ENCODE measurements at regions not wholly inside any gene's neighbourhood (a gene's known extent, or its start where the extent isn't known, plus 50 kb on each side); places are given as distances from the start of the nearest gene placed in this dataset.

DNA sequence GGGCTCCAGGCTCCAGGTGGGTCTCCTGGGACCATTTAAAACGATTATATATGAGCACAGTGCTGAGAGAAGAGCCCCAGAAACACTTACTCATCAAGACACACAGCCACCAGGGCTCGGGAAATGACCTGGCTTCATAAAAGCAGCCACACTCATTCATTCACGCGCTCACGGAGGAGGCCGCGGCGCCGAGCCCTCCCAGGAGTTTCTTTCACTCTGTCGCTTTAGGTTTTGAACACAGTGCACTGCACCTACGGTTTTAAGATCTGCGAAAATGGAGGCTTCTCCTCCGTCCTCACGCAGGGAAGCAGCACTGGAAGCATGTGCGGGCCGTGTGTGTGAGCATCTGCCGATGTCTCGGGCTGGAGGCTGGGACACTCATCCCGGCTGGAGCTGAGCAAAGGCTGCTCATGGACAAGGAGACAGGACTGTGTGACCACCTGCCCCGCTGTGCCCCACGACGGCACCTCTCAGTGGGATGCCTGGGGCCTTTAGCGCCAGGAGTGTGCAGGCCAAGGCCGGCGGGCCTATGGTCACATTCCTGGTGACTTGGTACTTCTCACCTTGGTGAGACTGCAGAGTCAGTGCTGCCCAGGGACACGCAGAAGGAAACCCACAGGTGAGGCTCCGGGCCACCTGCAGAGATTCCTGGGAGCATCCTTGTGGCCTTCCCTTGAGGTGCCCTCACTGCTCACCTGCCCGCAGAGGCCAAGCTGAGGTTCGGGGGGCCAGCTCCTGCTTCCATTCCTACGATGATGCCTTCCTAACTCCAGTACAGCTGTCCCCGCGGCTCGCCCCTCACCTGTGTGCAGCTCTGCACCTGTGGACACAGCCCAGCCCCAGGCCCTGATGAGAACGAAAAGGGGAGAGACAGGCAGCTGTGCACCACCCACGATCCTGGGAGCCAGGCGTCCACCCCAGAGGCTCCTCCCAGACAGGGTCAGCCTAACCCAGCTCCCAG is 872.0 kb downstream of the BRD1 start:
- no peak for DNase-seq (ENCODE audit: low spot score)

GRCh38 chr22:48954781-48955311 is 872.8 kb downstream of the BRD1 start:
- DNase-seq (ENCODE audit: low spot score): no peak

GRCh38 chr22:48953830-48954229 is 873.8 kb downstream of the BRD1 start:
- no peak for DNase-seq (ENCODE audit: low spot score)

- no peak for DNase-seq (ENCODE audit: low spot score)
Observed at GRCh38 chr22:48953103-48953720, 874.5 kb downstream of the BRD1 start.

GRCh38 chr22:48952256-48953102 is 875.2 kb downstream of the BRD1 start:
- DNase-seq (ENCODE audit: low spot score): no peak

GRCh38 chr22:48951836-48952235 is 875.8 kb downstream of the BRD1 start:
- no peak for DNase-seq (ENCODE audit: low spot score)

- no peak for DNase-seq (ENCODE audit: low spot score)
Observed at GRCh38 chr22:48950151-48950915, 877.3 kb downstream of the BRD1 start.

DNA sequence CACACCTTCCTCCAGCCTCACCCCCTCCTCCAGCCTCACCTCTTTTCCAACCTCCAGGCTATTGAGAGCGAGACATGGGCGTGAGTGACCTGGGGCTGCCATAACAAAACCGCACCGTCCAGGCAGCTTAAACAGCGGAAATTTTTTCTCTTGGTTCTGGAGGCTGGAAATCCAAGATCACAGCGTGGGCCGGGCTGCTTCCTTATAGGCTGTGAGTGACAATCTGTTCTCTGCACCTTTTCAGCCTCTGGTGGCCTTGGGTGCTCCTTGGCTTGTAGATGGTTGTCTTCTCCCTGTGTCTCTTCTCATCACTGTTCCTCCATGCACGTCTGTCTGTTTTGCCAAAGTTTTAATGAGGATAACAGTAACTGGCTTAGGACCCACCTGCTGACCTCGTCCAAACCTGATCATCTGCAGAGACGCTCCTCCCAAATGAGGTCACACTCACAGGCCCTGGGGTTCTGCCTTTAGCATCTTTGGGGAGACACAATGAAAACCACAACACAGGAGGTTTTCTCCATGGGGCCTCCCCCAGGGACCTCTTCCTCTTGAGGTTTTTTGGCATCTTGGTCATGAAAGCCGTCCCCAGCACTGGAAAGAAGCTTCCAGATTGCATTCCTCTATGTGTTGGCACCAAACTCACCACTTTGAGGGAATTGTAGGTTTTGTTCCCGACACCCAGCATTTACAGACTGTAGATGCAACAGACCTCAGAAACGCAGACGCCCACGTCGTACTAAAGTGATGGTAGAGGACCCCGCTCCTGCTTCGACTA is 878.1 kb downstream of the BRD1 start:
- DNase-seq (ENCODE audit: low spot score): no peak

DNA sequence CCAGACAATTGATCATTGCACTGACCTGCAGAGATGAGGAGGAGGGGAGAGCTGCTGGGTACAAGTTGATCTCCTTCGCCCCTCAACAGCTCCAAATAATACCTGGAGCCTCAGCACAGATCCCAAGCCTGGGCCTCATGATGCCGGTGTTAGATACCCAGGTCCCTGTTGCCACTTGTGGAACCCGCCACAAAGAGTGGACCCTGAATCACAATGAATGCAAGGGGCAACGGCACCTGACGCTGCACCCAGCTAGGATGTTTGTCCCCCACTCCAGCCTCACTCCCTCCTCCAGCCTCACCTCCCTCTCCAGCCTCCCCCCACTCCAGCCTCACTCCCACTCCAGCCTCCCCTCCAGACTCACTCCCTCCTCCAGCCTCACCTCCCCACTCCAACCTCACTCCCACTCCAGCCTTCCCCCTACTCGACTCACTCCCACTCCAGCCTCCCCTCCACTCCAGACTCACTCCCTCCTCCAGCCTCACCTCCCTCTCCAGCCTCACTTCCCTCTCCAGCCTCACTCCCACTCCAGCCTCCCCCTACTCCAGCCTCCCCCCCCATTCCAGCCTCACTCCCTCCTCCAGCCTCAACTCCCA is 879.0 kb downstream of the BRD1 start:
- no peak for DNase-seq (ENCODE audit: low spot score)

DNA sequence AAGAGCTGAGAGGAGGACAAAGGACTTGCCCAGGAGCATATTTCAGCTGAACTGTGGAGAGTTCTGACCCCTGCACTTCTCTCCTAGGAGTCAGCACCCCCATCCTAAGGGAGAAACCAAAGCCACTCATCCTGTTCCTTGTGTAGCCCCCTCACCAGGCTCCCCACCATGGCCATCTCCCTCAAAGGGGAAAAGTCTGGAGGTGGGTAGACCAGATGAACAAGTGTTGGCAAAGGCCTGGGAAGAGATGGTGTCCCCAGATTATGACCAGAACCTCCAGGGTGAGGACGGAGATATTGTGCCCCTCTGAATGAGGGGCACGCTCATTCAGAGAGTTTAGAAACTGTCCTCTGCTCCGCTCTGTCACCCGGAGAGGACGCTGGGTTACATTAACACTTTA is 880.0 kb downstream of the BRD1 start:
- no peak for DNase-seq (ENCODE audit: low spot score)

DNA sequence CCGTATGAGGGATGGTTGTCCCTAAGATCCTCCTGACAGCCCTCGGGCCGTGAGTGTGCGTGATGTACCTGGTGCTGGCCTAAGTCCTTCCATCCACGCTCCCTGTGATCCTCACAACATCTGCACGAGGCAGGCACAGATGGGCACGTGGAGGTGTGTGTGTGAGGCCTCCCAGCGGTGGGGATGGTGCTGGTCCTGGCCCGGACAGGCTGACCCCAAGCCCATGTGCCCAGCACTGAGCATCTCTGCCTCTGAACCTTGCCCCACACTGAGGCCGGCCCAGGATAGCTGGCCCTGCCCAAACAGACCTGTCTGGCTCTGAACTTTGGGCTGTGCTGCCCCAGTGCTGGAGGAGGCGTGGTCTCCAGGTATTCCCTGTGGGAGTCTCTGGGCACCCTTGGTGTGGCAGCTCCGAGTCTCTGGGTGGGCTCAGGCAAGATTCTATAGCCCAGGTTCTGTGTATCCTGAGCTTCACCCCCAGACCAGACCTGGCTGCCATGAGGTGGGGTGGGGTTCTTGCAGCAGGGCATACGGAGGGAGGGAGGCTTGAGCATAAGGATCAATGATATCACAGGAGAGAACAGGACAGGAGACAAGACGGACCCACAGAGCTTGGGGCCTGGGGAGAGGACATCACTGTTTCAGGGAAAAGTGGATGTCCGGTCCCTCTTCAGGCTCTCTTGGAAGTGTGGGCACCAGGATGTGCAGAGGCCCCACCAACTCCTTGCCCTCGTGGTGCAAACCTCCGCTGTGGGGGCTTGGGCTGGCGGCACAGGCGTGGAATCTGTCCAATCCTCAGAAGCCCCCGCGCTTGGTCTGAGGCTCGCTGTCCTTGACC is 881.8 kb downstream of the BRD1 start:
- DNase-seq (ENCODE audit: low spot score): no peak

DNA sequence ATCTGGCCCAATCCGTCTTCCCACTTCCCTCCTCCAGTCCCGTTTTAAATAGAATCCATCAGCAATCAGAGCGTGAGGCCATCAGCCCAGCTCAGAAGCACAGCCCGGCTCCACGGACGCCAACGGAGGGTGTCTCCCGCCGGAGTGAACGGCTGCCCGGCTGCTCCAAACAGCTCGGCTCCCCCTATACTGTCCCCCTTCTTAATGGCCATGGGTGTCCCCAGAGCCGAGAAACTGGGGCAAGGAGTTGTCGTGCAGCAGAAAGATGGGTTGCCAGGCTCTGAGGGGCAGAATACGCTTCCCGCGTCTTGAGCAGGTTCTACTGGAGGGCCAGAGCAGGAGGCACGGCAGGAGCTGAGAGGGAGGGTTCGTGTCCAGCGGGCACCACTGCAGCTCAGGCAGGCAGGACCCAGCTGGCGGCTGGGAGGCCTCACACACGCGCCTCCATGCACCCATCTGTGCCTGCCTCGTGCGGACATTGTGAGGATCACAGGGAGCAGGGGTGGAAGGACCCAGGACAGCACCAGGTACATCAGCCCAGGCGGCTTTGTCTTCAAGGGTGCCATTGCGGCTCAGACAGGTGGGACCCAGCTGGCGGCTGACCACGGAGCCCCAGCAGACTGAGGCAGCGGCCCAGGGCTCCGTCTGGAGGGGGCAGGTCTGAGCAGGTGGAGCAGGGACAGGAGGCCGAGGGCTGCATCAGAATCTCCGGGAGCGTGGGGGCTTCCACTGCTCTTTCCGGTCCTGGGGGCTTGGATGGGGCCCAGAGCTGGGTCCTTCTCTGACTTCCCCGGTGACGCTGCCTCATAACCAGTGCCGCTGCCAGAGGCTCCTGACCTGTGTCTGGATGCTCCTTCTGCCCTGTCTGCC is 882.7 kb downstream of the BRD1 start:
- no peak for DNase-seq (ENCODE audit: low spot score)

DNA sequence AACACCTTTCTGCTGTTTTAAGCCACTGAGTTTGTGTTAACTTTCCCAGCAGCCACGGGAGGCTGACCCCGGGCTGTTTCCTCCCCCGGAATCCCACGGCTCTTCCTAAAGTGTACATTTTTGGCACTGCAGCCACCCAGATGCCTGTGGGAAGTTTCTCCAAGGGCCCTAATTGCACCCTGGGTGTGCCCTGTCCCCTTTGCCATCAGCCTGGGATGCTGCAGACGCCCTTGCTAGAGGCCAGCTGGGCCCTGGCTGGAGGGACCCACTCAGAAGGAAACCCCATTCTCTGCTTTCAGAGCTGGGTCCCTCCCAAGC is 883.3 kb downstream of the BRD1 start:
- no peak for DNase-seq (ENCODE audit: low spot score)

DNA sequence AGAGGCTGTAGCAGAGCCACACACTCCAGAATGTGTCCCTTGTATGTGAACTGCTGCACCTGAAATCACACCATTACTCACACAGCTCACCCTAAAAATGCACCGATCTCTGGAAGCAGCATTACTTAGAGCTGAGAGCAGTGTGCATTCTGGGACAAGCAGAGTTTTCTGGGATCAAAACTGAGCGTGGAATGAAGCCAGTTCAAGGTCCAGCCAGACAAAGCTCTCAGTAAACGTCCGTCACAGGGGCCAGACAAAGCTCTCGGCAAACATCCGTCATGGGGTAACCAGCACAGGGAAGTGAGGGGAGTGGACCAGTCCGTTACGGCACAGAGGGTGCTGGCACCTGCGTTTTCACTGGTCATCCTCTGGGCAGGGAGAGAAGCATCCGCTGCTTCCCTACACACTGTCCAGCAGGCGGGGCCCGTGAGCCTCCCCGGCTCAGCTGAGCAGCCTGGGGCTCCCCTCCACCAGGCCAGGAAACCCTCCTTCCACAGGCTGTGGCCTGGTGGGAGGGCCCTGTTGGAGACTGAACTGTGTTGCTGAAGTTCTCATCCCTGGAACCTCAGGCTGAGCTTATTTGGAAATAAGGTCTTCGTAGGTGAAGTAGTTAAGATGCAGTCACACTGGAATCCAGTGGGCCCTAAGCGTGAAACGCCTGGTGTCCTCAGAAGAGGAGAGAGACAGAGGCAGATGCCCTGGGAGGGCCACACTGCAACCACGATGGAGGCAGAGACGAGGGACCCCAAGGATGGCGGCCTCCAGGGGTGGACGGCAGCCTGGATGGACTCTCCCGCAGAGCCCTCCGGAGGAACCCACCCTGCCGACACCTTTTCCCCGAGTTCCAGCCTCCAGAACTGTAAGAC is 883.9 kb downstream of the BRD1 start:
- peak; percentile 67 for DNase-seq (ENCODE audit: low spot score)

GRCh38 chr22:48942698-48943566 is 884.7 kb downstream of the BRD1 start:
- no peak for DNase-seq (ENCODE audit: low spot score)

DNA sequence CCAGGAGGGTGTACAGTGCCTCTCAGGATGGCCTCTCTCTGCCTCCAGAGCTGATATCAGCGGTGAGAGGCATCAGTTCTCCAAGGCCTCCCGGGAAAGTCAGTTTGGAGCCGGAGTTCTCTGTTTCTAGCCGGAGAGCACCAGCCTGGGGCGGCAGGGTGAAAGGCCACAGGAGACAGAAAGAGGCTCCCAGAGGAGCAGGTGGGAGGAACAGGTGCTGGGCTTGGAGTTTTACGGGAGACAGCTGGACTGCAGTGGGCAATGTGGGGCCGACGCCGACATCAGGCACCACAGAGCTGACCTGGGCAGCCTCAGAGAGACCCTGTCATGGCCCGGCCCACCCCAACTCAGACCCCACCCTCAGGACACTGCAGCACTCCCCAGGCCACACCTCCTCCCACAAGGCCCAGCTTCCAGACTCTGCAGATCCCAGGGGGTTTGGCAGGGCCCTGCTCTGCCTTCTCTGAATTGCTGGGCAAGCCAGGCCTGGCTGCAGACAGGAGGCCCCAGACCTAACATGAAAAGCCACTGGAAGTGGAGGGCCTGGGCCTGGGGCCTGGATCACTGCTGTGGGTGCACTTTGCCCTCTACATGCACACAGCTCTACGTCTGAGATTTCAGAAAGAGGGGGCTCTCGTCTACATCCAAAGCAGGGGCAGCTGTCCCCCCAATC is 885.6 kb downstream of the BRD1 start:
- no peak for DNase-seq (ENCODE audit: low spot score)
